Vagina (tissue), 2 donors: ENCODE measurements at regions not wholly inside any gene's neighbourhood (a gene's known extent, or its start where the extent isn't known, plus 50 kb on each side); places are given as distances from the start of the nearest gene placed in this dataset.

Experiments used
- DNase-seq, 2 donors: peaks; one replicate each; pipeline ENCODE4 v3.0.0-alpha.2; 2017; ENCODE audit errors: extremely low spot score in 2 of 2
- H3K27ac ChIP-seq: fragments of 200-600 bp; sonication (generic); one replicate; pipeline ENCODE4 v1.5.1; 2019
- H3K27me3 ChIP-seq: fragments of 200-600 bp; sonication (generic); one replicate; pipeline ENCODE4 v1.5.1; 2019
- H3K36me3 ChIP-seq, 2 donors: fragments of 200-600 bp; sonication (generic); one replicate each; pipeline ENCODE4 v1.5.1; 2017 to 2019
- H3K4me1 ChIP-seq: fragments of 200-600 bp; sonication (generic); one replicate; pipeline ENCODE4 v1.5.1; 2019
- H3K4me3 ChIP-seq, 2 donors: fragments of 200-600 bp; sonication (generic); 1 replicate in 1 of 2; 2 replicates in 1 of 2; pipeline ENCODE4 v1.5.1; 2016 to 2019
- H3K9me3 ChIP-seq: fragments of 200-600 bp; sonication (generic); one replicate; pipeline ENCODE4 v1.5.1; 2019
- CTCF ChIP-seq, 3 experiments: fragments of 450-650 bp in 2 of 3; fragments of 200-600 bp in 1 of 3; sonication (generic) in 1 of 3; IDR thresholded peaks; one replicate each; pipeline ENCODE4 v1.5.1; 2017 to 2019; ENCODE audit warnings: antibody characterized with exemption in 3 of 3, mild to moderate bottlenecking in 2 of 3, moderate library complexity in 2 of 3
- POLR2A ChIP-seq, 2 donors: fragments of 450-650 bp; IDR thresholded peaks; one replicate each; pipeline ENCODE4 v1.6.1; 2017; ENCODE audit warnings: antibody characterized with exemption in 2 of 2, mild to moderate bottlenecking in 2 of 2, moderate library complexity in 2 of 2
- POLR2AphosphoS5 ChIP-seq, 2 donors: sonication (generic); formaldehyde crosslinking; IDR thresholded peaks; one replicate each; pipeline ENCODE4 v1.9.0; 2017; ENCODE audit warnings: antibody characterized with exemption in 2 of 2, mild to moderate bottlenecking in 2 of 2, low read depth in 1 of 2; ENCODE audit not compliant: insufficient read depth in 1 of 2
- intact Hi-C: fragments of 100-400 bp; cut with DNase I; formaldehyde crosslinking; loops from one replicate; pipeline ENCODE4 v1.15.1; 2023

DNA sequence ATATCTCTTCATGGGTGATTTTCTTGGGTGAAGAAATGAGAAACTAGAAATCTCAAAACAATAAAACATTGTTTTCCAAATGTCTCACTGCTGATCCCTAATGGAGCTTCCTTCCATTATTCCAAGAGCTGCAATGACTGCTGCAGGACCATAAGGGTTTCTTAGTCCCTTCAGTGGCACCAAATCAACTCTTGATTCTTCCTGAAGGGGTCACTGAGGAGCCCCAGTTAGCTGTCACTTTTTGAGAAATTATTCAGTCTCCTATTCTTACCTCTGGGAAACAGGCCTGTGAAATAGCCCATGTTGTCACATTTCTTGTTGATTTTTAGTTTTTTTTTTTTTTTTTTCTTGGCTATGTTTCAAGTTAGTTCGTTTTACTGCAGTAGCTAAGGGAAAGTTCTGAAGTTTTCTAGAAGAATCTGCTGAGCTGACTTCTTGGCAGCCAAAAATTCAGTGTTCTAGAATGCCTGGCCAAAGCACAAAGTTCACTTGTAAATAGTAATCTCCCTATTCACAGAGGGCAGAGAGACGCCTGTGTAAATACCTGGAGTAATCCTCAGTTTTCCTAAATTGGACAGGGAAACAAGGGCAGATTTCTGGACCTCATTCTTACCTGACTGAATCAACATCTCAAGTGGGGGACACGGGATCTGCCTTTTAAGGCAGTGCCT is 480.0 kb downstream of the RIT2 start:
- Histone ChIP-seq H3K27ac (no peak overlapping the region), H3K36me3 (no peaks in the 10 kb centered on the region), H3K27me3 (no peaks in the 10 kb centered on the region), H3K4me3 (no peak overlapping the region), H3K4me1 (no peaks in the 10 kb centered on the region), H3K9me3 (no peaks in the 10 kb centered on the region)
- no peak for DNase-seq
- intact Hi-C loops = no loop called here
- no peak for TF ChIP-seq POLR2A (IDR thresholded peaks at IDR 0.05)
- TF ChIP-seq POLR2AphosphoS5 (IDR thresholded peaks at IDR 0.05; ENCODE audit: insufficient read depth in 1 of 2, low read depth in 1 of 2) = no peak
- TF ChIP-seq CTCF (IDR thresholded peaks at IDR 0.05) = no peak

- intact Hi-C loops = no loop called here
- no peak for DNase-seq
- Histone ChIP-seq H3K27me3 (no peaks in the 10 kb centered on the region), H3K9me3 (no peaks in the 10 kb centered on the region), H3K4me1 (no peaks in the 10 kb centered on the region), H3K36me3 (no peaks in the 10 kb centered on the region), H3K4me3 (no peak overlapping the region), H3K27ac (no peak overlapping the region)
- TF ChIP-seq POLR2AphosphoS5 (IDR thresholded peaks at IDR 0.05; ENCODE audit: insufficient read depth in 1 of 2, low read depth in 1 of 2) (no peak), CTCF (IDR thresholded peaks at IDR 0.05) (no peak)
Observed at GRCh38 chr18:42636309-42636708, 479.2 kb downstream of the RIT2 start.

DNA sequence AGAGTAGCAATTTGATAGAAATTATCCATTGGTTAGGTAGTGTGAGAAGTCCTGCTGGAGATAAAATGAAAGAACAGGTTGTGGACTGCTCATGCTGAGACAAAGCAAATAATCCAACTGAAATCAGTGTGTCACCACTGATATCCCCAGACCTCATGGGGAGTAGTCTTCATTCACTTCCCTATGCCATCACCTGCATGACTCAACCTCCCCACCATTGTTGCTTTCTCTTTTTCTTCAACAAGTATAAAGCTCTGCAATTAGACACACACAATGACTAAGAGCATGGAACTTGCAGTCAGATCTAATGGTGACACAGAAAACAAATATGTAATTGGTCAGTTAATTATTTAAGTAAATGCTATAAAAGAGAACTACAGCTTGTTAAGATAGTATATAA is 475.3 kb downstream of the RIT2 start:
- Histone ChIP-seq H3K27me3 (no peaks in the 10 kb centered on the region), H3K4me1 (no peaks in the 10 kb centered on the region), H3K27ac (no peak overlapping the region), H3K4me3 (no peak overlapping the region), H3K36me3 (no peaks in the 10 kb centered on the region), H3K9me3 (no peaks in the 10 kb centered on the region)
- TF ChIP-seq CTCF (IDR thresholded peaks at IDR 0.05) (no peak), POLR2A (IDR thresholded peaks at IDR 0.05) (no peak), POLR2AphosphoS5 (IDR thresholded peaks at IDR 0.05; ENCODE audit: insufficient read depth in 1 of 2, low read depth in 1 of 2) (no peak)
- intact Hi-C loops = no loop called here
- DNase-seq = no peak

GRCh38 chr18:42641996-42642395 is 473.5 kb downstream of the RIT2 start:
- Histone ChIP-seq H3K27me3 (no peaks in the 10 kb centered on the region), H3K27ac (no peak overlapping the region), H3K9me3 (no peaks in the 10 kb centered on the region), H3K36me3 (no peaks in the 10 kb centered on the region), H3K4me1 (no peaks in the 10 kb centered on the region), H3K4me3 (no peak overlapping the region)
- no peak for DNase-seq
- intact Hi-C loops = no loop called here
- TF ChIP-seq POLR2AphosphoS5 (IDR thresholded peaks at IDR 0.05; ENCODE audit: insufficient read depth in 1 of 2, low read depth in 1 of 2) (no peak), CTCF (IDR thresholded peaks at IDR 0.05) (no peak)

DNA sequence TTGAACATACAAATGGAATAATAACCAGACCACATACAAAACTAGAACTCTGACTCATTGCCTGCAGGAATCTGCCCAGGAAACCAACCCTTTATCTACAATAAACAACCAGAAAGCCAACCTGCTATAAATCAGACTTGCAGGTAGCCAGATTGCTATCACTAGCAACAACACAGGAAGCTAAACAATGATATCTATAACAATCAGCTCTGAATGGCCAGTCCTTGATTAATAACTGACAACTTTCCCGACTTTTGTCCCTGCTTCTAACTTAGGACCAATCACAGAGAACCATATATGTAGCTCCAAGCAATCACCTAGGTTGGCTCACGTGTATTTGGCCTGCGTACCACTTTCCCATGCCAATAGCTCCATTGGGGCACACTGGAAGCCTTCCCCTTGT is 470.8 kb downstream of the RIT2 start:
- H3K27ac ChIP-seq = no peak overlapping the region
- H3K27me3 ChIP-seq = no peaks in the 10 kb centered on the region
- no peaks in the 10 kb centered on the region for H3K4me1 ChIP-seq
- no peak overlapping the region for H3K4me3 ChIP-seq
- H3K9me3 ChIP-seq = no peaks in the 10 kb centered on the region
- intact Hi-C loops = no loop called here
- H3K36me3 ChIP-seq = no peaks in the 10 kb centered on the region
- no peak for TF ChIP-seq POLR2A (IDR thresholded peaks at IDR 0.05)
- no peak for TF ChIP-seq CTCF (IDR thresholded peaks at IDR 0.05)
- no peak for TF ChIP-seq POLR2AphosphoS5 (IDR thresholded peaks at IDR 0.05; ENCODE audit: insufficient read depth in 1 of 2, low read depth in 1 of 2)
- no peak for DNase-seq
